HG03108 (cell line): ENCODE measurements at regions not wholly inside any gene's neighbourhood (a gene's known extent, or its start where the extent isn't known, plus 50 kb on each side); places are given as distances from the start of the nearest gene placed in this dataset.
A peak's percentile ranks its signal among the peaks of the same experiment; 100 is the strongest.
"Not testable (repeated sequence)": the region's sequence is repeated elsewhere in the genome, so short reads cannot be mapped to it uniquely, and the experiment has no call there.

ENCODE experiments used
- ATAC-seq: cut with Tn5 transposase; IDR thresholded peaks from one replicate; pipeline ENCODE4 v1.9.1; 2021; ENCODE audit warnings: moderate library complexity; ENCODE audit not compliant: unreplicated experiment

DNA sequence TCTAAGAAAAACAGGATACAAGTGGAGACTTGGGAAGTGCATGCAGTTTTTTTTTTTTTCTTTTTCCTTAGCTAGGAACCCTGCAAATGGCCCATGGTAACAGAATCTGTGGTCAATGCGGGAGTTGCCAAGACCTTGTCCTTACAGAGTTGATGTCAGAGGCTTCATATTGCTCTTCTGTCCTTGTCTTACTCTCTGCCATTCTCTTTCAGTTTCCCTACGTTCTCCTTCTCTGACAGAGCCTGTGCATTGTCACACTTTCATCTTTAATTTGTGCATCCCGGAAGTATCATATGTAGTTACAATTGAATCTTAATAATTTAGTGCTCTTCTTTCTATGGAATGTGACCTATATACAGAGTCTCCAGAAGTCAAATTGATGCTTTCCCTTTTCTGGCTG lies 986.9 kb downstream of the TMEM121 start:
- ATAC-seq, result no peak

DNA sequence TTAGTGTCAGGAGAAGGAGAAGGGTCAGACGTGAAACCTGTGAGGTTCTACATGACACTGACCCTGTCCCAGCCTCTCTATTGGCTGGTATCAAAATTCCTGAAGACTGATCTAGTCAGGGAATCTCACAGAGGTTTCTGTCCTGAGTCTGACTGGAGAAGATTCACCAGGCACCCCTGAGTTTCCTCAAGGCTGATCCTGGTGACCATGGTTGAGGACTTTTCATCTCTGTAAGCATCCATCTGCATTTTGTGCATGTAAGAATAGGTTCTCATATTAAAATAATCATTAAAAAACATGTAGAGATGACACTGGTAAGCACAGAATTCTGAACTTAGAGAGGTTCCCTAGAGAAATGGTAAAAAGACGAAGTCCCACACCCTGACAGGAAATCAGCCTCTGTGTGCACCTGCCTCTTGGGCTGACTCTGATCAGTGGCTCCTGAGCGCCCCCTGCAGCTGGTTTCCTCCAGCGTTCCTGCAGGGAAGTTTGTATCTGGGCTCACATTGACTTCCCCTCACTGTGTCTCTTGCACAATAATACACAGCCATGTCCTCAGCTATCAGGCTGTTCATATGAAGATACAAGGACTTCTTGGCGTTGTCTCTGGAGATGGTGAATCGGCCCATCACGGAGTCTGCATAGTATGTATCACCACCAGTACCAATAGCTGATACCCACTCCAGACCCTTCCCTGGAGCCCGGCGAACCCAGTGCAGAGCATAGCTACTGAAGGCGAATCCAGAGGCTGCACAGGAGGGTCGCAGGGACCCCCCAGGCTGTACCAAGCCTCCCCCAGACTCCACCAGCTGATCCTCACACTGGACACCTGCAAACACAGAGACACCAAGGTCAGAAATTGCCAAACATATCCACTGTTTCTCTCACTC lies 991.9 kb downstream of the TMEM121 start:
- ATAC-seq, result no peak

DNA sequence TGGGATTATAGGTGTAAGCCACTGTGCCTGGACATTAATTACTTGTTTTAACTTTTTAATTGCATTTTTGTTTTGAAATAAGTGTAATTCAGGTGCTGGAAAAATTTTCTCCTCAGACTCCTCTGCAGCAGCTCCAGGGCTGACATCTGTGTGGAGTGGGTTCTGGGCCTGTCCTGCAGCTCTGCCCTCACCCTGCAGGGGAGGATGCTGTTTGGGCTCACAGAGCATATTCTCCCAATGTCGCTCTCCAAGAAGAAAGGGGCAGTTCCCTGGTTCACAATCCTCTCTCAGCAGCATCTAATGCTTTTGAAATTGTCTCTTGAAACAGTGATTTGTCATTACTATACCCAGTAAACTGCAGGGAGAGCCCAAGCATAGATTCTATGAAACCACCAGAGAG lies 995.7 kb downstream of the TMEM121 start:
- ATAC-seq, result not testable (repeated sequence)

DNA sequence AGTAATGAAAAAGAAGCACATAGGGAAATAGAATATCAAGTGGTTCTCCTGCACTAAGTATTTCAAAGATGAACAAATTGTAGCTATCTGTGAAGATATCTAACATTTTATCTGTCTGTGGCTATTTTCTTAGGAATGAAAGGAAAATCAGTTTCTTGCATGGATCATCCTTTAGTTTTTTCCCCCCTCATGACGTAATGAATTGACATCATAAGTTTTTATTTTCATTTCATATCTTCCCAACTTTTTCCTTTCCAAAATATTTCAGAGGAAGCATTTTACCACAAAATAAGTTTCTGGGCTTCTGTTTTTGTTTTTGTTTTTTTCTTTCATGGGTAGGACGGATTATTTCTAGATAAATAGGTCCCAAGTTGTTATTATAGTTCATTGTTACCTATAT lies 996.6 kb downstream of the TMEM121 start:
- ATAC-seq, result no peak

DNA sequence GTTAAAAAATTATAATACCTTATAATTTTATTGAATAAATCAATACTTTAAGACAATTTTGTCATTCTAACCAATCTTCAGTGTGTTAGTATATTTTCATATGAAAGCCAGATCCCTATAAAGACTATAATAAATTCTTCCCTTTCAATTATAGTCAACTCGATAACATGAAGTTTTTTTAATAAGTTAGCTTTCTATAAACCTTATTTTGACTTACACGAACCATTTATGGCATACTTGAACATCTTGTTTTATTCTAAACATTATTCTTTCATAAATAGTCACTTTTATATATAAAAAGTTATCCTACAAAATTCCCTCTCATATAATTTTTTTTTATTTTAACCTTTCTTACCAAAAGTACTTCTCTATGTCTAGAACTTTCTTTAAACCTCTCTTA lies 1002.3 kb downstream of the TMEM121 start:
- no peak for ATAC-seq

DNA sequence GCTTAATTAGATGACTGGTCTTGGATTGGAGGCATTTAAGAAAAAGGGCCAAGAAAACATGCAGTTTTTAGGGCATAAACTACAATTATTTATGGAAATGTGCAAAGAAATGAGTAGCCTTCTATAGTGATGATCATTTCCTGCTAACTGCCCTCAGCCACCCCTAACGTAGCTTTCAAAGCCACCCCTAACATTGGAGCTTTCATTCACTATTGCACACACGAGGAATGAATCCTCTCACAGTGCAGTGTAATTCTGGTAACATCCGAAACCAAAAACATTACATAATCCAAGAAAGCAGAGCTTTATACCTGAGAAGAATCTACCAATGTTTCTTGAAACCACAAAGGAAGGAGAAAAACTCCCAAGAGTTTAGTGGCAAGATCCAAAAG lies 1003.6 kb downstream of the TMEM121 start:
- ATAC-seq, result no peak

DNA sequence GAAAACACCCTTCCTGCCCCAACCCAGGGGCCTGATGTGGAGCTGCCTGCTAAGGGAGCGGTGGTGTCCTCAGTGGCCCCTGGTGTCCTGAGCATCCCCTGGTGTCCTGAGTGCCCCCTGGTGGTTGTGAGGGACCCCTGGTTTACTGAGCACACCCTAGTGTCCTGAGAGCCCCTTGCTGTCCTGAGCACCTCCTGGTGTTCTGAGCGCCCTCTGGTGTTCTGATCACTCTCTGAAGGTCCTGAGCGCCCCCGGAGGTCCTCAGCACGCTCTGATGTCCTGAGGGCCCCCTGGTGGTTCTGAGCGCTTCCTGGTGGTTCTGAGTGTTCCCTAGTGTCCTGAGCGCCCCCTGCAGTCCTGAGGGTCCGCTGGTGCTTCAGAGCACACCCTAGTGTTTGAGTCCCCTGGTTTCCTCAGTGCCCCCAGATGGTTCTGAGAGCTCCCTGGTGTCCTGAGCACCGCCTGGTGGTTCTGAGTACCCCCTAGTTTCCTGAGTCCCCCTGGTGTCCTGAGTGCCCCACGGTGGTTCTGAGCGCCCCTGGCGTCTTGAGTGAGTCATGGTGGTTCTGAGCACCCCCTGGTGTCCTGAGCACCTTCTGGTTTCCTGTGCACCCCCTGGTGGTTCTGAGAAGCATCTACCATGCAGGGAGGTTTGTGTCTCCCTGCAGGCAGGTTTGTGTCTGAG lies 1004.2 kb downstream of the TMEM121 start:
- no peak for ATAC-seq

DNA sequence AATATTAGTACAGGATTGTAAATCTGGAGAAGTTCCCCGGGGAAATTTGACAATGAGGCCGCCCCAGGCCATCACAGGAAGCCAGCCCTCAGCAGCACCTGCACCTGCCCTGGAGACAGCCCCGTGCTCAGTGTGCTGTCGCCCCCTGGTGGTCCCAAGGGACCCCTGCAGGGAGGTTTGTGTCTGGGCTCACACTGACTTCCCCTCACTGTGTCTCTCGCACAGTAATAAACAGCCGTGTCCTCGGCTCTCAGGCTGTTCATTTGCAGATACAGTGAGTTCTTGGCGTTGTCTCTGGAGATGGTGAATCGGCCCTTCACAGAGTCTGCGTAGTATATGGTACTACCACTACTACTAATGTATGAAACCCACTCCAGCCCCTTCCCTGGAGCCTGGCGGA lies 1011.2 kb downstream of the TMEM121 start:
- ATAC-seq, result not testable (repeated sequence)

DNA sequence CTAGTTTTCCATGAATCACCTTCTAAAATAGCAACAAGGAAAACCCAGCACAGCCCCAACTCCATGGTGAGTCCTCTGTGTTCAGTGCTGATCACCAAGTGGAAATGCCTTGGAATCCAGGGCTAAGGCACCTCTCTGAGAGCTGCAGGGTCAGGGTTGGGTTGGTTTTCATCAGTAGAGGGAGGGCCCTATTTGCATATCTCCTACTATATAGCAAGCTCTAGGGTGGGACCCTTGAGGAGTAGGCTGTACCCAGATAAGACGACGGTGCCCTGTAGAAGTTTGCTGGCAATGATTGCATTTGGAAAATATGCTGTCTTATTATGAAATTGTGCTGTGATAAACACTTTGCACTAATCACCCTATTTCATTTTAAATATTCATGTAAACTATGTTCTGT lies 1011.8 kb downstream of the TMEM121 start:
- no peak for ATAC-seq

DNA sequence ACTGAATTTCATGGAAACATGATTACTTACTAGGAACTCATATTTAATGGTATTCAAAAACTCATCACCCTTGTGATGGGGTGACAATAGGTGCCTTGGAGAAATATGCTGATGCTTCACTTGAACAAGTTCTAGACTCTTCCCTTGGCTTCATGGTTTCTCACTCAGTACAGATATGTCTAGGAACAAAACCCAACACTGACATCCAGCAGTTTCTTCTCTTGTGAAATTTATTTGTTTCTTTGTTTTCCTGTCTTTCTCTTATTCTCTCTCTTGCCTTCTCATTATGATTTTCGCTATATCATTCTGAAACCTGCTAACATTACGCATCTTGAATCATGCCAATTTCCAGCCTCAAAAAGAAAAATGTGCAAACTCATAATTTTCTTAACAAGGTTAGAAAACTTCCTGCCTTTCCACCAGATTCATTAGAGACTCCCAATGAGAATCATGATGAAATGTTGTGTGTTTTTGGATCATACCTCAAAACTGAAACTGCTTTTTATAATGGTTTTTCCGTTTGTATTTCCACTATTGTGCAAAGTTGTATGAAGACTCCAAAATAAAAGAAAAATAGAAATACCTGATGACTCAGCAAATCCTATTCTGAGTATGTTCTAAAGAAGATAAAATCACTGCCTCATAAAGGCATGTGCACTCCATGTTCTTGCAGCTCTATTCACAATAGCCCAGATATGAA lies 1021.5 kb downstream of the TMEM121 start:
- no peak for ATAC-seq

DNA sequence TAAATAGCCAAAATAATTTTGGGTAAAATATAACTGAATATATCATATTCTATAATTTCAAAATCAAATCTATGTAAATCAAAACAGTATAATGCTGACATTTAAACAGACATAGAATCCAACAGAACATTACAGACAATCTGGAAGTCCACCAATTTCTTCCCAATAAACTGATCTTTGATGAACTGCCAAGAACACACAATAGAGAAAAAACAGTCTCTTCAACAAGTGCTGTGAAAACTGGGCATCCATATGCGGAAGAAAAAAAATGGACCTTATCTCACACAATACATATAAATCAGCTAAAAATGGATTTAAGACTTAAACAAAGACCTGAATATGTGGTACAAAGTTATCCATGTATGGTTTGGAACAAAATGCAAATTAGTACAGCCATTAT lies 1022.7 kb downstream of the TMEM121 start:
- ATAC-seq, result no peak

DNA sequence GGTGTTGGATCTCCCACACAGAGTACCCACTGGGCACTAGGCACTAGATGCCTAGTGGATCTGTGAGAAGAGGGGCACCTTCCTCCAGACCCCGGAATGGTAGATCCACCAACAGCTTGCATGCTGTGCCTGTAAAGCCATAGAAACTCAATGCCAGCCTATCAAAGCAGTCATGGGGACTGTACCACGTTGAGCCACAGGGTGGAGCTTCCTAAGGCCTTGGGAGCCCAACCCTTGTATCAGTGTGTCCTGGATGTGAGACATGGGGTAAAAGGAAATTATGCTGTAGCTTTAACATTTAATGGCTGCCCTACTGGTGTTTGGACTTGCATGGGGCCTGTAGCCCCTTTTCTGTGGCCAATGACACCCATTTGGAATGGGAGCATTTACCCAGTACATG lies 1024.9 kb downstream of the TMEM121 start:
- ATAC-seq, result no peak

DNA sequence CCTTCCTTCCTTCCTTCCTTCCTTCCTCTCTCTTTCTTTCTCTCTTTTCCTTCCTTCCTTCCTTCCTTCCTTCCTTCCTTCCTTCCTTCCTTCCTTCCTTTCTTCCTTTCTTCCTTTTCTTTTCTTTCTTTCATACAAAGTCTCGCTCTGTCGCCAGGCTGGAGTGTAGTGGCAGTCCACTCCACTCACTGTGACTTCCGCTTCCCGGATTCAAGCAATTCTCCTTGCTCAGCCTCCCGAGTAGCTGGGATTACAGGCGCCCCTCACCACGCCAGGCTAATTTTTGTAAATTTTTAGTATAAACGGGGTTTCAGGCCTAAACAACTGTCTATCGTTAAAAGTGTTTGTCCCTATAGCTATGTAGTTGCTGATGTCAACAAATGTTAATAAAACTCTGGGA lies 1029.8 kb downstream of the TMEM121 start:
- ATAC-seq, result not testable (repeated sequence)

DNA sequence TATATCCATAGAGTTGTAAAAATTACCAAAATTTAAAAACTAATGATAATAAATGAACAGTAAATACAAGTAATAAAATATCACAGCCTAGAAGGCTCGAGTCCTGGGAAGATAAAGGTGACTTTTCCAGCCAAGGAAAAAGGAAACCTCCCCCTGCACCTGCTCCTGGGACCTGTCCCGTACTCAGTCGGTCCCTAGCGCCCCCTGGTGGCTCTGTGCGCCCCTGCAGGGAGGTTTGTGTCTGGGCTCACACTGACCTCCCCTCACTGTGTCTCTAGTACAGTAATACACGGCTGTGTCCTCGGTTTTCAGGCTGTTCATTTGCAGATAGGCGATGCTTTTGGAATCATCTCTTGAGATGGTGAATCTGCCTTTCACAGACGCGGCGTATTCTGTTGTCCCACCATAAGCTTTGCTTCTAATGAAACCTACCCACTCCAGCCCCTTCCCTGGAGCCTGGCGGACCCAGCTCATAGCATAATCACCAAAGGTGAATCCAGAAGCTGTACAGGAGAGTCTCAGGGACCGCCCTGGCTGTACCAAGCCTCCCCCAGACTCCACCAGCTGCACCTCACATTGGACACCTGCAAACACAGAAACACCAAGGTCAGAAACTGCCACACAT lies 1030.4 kb downstream of the TMEM121 start:
- no peak for ATAC-seq

DNA sequence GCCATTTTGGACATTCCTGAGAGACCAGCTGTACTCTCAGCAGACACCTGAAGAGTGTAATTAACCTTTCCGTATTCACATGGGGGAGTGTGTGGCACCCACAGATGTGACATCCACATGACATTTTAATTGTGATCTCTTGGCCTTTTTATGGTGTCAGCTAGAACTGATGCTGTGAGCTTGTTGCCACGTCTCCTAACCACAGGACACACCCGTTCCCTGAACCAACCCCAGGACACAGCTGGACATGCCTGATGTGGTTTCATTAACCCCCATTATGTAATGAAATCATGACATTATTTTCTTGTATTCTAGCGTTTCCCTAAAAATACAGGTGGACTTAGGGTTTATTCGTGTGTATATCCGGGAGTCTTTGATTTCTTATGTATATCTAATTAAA lies 1036.1 kb downstream of the TMEM121 start:
- ATAC-seq, result no peak

DNA sequence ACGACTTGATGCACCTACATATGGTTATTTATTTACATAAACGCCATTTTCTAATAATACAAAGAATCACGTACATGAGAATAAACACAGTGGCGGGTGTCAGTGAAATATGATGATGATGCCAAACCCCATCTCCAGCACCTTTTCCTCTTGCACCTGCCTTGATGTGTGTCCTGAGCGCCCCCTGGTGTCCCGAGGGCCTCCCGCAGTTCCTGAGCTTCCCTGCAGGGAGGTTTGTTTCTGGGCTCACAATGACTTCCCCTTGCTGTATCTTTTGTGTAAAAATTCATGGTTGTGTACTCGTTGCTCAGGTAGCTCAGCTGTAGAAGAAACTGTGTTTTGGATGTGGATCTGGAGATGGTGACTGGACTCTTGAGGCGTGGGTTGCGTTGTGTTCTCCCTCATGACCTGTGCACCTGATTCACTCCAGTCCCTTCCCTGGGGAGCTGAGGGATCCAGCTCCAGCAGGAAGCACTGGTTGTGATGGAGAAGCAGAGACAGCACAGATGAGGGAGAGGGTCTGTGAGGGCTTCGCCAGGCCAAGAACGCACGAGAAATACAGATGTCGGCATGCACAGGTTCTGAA lies 1037.8 kb downstream of the TMEM121 start:
- ATAC-seq, result no peak

DNA sequence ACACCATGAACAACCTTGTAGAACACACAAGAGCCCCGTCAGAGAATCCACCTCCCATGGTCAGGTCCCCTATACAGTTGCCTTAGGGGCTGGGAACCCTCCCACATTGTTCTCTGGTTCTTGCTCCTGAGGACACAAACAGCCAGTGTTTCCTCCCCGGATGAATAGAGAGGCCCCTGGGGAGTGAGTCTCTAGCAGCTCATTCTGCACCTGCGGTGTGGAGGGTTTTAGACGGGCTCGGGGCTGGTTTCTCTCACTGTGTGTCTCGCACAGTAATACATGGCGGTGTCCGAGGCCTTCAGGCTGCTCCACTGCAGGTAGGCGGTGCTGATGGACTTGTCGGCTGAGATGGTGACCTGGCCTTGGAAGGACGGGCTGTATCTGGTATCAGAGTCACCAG lies 1052.1 kb downstream of the TMEM121 start:
- no peak for ATAC-seq

DNA sequence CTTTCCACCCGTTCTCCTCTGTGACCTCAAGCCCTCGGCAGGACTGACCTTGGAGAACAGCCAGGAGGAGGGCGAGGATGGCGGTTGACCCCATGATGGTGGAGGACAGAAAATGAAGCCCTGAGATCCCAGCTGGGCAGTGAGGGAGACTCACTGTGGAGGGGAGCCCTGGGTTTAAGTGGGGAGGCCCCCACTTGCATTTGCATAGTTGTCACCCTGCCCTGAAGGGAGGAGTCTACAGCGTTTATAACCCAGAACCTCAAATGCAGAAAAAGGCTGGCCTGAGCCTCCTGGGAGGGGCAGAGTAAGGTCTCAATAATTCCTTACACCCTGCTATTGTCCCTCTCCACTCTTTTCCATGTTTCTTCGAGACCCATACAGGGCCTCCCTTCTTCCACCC lies 1052.7 kb downstream of the TMEM121 start:
- ATAC-seq, result no peak

DNA sequence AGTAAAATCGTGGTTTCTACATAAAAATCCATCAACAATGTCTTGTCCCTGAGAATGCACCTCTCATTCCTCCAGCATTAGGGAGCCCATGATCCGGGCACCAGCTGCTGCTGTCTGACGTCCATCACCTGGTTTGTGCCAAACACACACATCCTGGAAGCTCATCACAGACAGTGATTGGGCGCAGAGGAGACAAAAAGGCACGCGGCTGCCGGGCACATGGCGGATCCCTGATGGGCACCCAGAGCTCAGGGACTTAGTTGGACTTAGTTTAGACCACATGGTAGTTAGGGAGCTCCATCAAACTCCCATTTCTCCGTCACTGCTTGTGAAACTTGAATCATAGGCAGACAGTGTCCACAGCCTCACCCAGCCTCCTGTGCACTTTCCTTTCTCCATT lies 1059.3 kb downstream of the TMEM121 start:
- ATAC-seq, result no peak

DNA sequence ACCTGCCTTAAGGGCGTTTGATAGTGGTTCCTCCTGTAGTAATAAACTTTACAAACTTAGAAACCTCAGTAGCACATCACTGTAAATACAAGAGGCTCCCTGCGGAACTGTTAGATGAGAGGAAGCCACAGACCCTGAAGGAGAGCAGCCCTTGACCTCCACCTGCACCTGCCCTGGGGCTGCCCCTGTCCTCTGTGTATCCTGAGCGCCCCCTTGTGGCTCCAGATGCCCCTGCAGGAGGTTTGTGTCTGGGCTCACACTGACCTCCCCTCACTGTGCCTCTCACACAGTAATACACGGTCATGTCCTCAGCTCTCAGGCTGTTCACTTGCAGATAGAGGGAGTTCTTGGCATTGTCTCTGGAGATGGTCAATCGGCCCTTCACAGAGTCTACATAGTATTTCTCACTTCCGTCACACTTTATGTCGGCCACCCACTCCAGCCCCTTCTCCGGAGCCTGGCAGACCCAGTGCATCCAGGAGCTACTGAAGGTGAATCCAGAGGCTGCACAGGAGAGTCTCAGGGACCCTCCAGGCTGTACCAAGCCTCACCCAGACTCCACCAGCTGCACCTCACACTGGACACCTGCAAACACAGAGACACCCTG lies 1059.8 kb downstream of the TMEM121 start:
- peak; percentile 57 for ATAC-seq

DNA sequence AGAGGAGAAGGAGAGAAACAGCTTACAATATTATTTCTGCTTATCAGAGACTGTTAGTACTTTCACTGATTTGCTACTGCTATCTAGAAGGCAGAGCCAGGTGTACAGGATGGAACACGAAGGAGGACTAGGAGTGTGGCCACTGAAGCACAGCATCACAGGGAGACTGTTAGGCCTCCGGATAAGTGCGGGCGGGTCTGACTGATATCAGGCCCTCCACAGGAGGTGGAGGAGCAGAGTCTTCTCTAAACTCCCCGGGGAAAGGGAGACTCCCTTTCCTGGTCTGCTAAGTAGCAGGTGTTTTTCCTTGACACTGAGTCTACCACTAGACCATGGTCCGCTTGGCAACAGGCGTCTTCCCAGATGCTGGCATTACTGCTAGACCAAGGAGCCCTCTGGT lies 1065.2 kb downstream of the TMEM121 start:
- not testable (repeated sequence) for ATAC-seq
